Liver (tissue), 8 donors: ENCODE measurements at regions not wholly inside any gene's neighbourhood (a gene's known extent, or its start where the extent isn't known, plus 50 kb on each side); places are given as distances from the start of the nearest gene placed in this dataset.

ENCODE experiments used
- DNase-seq: peaks from one replicate; pipeline ENCODE4 v3.0.0-alpha.2; 2017; ENCODE audit warnings: low spot score
- H3K27ac ChIP-seq, 2 donors: one replicate each; pipeline ENCODE4 v1.7.0; 2013; ENCODE audit warnings: inconsistent platforms in 2 of 2, low read length in 2 of 2, control low read depth in 1 of 2, low read depth in 1 of 2, mild to moderate bottlenecking in 1 of 2
- H3K27me3 ChIP-seq, 4 donors: one replicate each; pipeline versions ENCODE4 v1.6.1 to v1.7.0; 2013; ENCODE audit warnings: low read length in 3 of 4, inconsistent platforms in 1 of 4, mild to moderate bottlenecking in 1 of 4, moderate library complexity in 1 of 4; ENCODE audit not compliant: control insufficient read depth in 4 of 4, insufficient read depth in 4 of 4
- H3K36me3 ChIP-seq, 4 donors: one replicate each; pipeline versions ENCODE4 v1.6.1 to v1.7.0; 2013; ENCODE audit warnings: low read length in 3 of 4, mild to moderate bottlenecking in 3 of 4, low read depth in 1 of 4, moderate library complexity in 1 of 4; ENCODE audit not compliant: control insufficient read depth in 4 of 4, insufficient read depth in 3 of 4
- H3K4me1 ChIP-seq, 4 donors: one replicate each; pipeline versions ENCODE4 v1.6.1 to v1.7.0; 2013; ENCODE audit warnings: low read length in 3 of 4, mild to moderate bottlenecking in 3 of 4, moderate library complexity in 1 of 4; ENCODE audit not compliant: control insufficient read depth in 4 of 4, insufficient read depth in 4 of 4
- H3K4me3 ChIP-seq, 3 donors: one replicate each; pipeline versions ENCODE4 v1.6.1 to v1.7.0; 2013; ENCODE audit warnings: low read length in 3 of 3, control low read depth in 1 of 3, low read depth in 1 of 3, mild to moderate bottlenecking in 1 of 3
- H3K9ac ChIP-seq, 2 donors: one replicate each; pipeline ENCODE4 v1.7.0; 2013; ENCODE audit warnings: low read length in 2 of 2, mild to moderate bottlenecking in 2 of 2, moderate library complexity in 2 of 2, control low read depth in 1 of 2, low read depth in 1 of 2
- H3K9me3 ChIP-seq, 4 donors: one replicate each; pipeline versions ENCODE4 v1.6.1 to v1.7.0; 2013; ENCODE audit warnings: low read length in 3 of 4; ENCODE audit not compliant: control insufficient read depth in 4 of 4
- EGR1 ChIP-seq, 2 donors: IDR thresholded peaks; 2 replicates each; pipeline ENCODE4 v1.6.1; 2016 to 2018; ENCODE audit warnings: antibody characterized with exemption in 2 of 2, low read depth in 2 of 2
- FOXA1 ChIP-seq: IDR thresholded peaks from 2 replicates; pipeline ENCODE4 v1.6.1; 2016; ENCODE audit warnings: antibody characterized with exemption
- FOXA2 ChIP-seq: IDR thresholded peaks from 2 replicates; pipeline ENCODE4 v1.6.1; 2016; ENCODE audit warnings: antibody characterized with exemption
- GABPA ChIP-seq, 2 donors: IDR thresholded peaks in 1 of 2; conservative IDR thresholded peaks in 1 of 2; 2 replicates each; pipeline ENCODE4 v1.6.1; 2016; ENCODE audit warnings: antibody characterized with exemption in 2 of 2, mild to moderate bottlenecking in 1 of 2, moderate library complexity in 1 of 2
- HNF4A ChIP-seq, 2 donors: conservative IDR thresholded peaks; 2 replicates each; pipeline ENCODE4 v1.6.1; 2016; ENCODE audit warnings: antibody characterized with exemption in 2 of 2, mild to moderate bottlenecking in 2 of 2
- HNF4G ChIP-seq: IDR thresholded peaks from 2 replicates; pipeline ENCODE4 v1.6.1; 2016; ENCODE audit warnings: antibody characterized with exemption
- JUND ChIP-seq, 2 donors: IDR thresholded peaks; 2 replicates each; pipeline ENCODE4 v1.6.1; 2016; ENCODE audit warnings: antibody characterized with exemption in 2 of 2
- MAX ChIP-seq: IDR thresholded peaks from 2 replicates; pipeline ENCODE4 v1.6.1; 2016; ENCODE audit warnings: antibody characterized with exemption
- NR2F2 ChIP-seq: IDR thresholded peaks from 2 replicates; pipeline ENCODE4 v1.6.1; 2016; ENCODE audit warnings: antibody characterized with exemption
- RAD21 ChIP-seq, 2 donors: IDR thresholded peaks; 2 replicates each; pipeline ENCODE4 v1.6.1; 2016; ENCODE audit warnings: antibody characterized with exemption in 2 of 2, mild to moderate bottlenecking in 2 of 2
- REST ChIP-seq: IDR thresholded peaks from 2 replicates; pipeline ENCODE4 v1.6.1; 2016; ENCODE audit warnings: antibody characterized with exemption, mild to moderate bottlenecking
- RXRA ChIP-seq, 2 donors: IDR thresholded peaks; 2 replicates each; pipeline ENCODE4 v1.6.1; 2017 to 2018; ENCODE audit warnings: antibody characterized with exemption in 2 of 2, mild to moderate bottlenecking in 1 of 2
- SP1 ChIP-seq: IDR thresholded peaks from 2 replicates; pipeline ENCODE4 v1.6.1; 2018; ENCODE audit warnings: antibody characterized with exemption, mild to moderate bottlenecking
- TAF1 ChIP-seq: conservative IDR thresholded peaks from 2 replicates; pipeline ENCODE4 v1.6.1; 2016; ENCODE audit warnings: antibody characterized with exemption, mild to moderate bottlenecking
- YY1 ChIP-seq: IDR thresholded peaks from 2 replicates; pipeline ENCODE4 v1.6.1; 2016; ENCODE audit warnings: antibody characterized with exemption, mild to moderate bottlenecking
- ZBTB33 ChIP-seq: IDR thresholded peaks from 2 replicates; pipeline ENCODE4 v1.6.1; 2016; ENCODE audit warnings: antibody characterized with exemption
- WGBS: extraction: QIAGEN DNeasy Blood & Tissue Kit; methylation state at CpG from one replicate; pipeline ENCODE4 v1.1.7; 2013; 5-methylcytosine and 5-hydroxymethylcytosine counted together
- TF ChIP-seq, protein P1 (sequence below): IDR thresholded peaks from 2 replicates; pipeline ENCODE4 v1.6.1; 2016; ENCODE audit warnings: antibody characterized with exemption
- TF ChIP-seq, protein P2 (sequence below): fragments of 150-350 bp; IDR thresholded peaks from 2 replicates; pipeline ENCODE4 v1.5.1; 2017; ENCODE audit warnings: improper control_type of control experiment, low read depth, low read length; ENCODE audit not compliant: missing input control
- donor health status: healthy.
- donor health status: healthy.
- donor health status: healthy.
- donor health status: healthy.
- donor health status: healthy.

GRCh38 chr5:175379867-175380266, 64.1 kb downstream of the DRD1 start:
- Histone ChIP-seq H3K27me3 (peaks cover 0 to 2% (median 0%) of the 10 kb centered on the region in 4 donors), H3K27ac (no peak overlapping the region), H3K9me3 (no peaks in the 10 kb centered on the region), H3K9ac (no peak overlapping the region), H3K36me3 (no peaks in the 10 kb centered on the region), H3K4me1 (no peaks in the 10 kb centered on the region), H3K4me3 (no peak overlapping the region)
- no peak for DNase-seq
- WGBS = 0% methylated on average over 1 of the region's 1 CpG
- TF ChIP-seq JUND (IDR thresholded peaks at IDR 0.05) (no peak), GABPA (IDR thresholded peaks at IDR 0.05 in 1 of 2, conservative IDR thresholded peaks at IDR 0.05 in 1 of 2) (no peak), ZBTB33 (no peak), RXRA (IDR thresholded peaks at IDR 0.05) (no peak), NR2F2 (no peak), HNF4G (no peak), TAF1 (no peak), EGR1 (IDR thresholded peaks at IDR 0.05; ENCODE audit: low read depth in 2 of 2) (no peak), MAX (no peak), FOXA2 (no peak), HNF4A (conservative IDR thresholded peaks at IDR 0.05) (no peak), FOXA1 (no peak), REST (no peak), RAD21 (IDR thresholded peaks at IDR 0.05) (no peak), SP1 (no peak), YY1 (no peak)
- TF ChIP-seq, protein P1, sequence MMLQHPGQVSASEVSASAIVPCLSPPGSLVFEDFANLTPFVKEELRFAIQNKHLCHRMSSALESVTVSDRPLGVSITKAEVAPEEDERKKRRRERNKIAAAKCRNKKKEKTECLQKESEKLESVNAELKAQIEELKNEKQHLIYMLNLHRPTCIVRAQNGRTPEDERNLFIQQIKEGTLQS = no peak
- TF ChIP-seq, protein P2, sequence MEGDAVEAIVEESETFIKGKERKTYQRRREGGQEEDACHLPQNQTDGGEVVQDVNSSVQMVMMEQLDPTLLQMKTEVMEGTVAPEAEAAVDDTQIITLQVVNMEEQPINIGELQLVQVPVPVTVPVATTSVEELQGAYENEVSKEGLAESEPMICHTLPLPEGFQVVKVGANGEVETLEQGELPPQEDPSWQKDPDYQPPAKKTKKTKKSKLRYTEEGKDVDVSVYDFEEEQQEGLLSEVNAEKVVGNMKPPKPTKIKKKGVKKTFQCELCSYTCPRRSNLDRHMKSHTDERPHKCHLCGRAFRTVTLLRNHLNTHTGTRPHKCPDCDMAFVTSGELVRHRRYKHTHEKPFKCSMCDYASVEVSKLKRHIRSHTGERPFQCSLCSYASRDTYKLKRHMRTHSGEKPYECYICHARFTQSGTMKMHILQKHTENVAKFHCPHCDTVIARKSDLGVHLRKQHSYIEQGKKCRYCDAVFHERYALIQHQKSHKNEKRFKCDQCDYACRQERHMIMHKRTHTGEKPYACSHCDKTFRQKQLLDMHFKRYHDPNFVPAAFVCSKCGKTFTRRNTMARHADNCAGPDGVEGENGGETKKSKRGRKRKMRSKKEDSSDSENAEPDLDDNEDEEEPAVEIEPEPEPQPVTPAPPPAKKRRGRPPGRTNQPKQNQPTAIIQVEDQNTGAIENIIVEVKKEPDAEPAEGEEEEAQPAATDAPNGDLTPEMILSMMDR = no peak
